Colon (tissue), 2 donors: ENCODE measurements at regions not wholly inside any gene's neighbourhood (a gene's known extent, or its start where the extent isn't known, plus 50 kb on each side); places are given as distances from the start of the nearest gene placed in this dataset.

ENCODE experiments used
- FAIRE-seq: peaks from 2 replicates; lab custom pipeline; 2012; peaks lifted over from hg19 to GRCh38; lab: Jason Lieb, UNC
- donor health status: control.
- donor health status: control.

- FAIRE-seq, result no peak
Observed at GRCh38 chr7:118022546-118022945, 149.3 kb upstream of the CTTNBP2 start.

GRCh38 chr7:118026791-118027190 lies 153.6 kb upstream of the CTTNBP2 start:
- FAIRE-seq, result no peak

GRCh38 chr7:118028226-118028625 lies 155.0 kb upstream of the CTTNBP2 start:
- no peak for FAIRE-seq

- FAIRE-seq, result no peak
Observed at GRCh38 chr7:118029826-118030422, 154.0 kb upstream of the LSM8 start.

GRCh38 chr7:118033273-118033672 lies 150.7 kb upstream of the LSM8 start:
- no peak for FAIRE-seq

GRCh38 chr7:118039963-118040489 lies 143.9 kb upstream of the LSM8 start:
- no peak for FAIRE-seq

- no peak for FAIRE-seq
Observed at GRCh38 chr7:118040562-118040961, 143.4 kb upstream of the LSM8 start.

- no peak for FAIRE-seq
Observed at GRCh38 chr7:118041251-118041878, 142.6 kb upstream of the LSM8 start.

GRCh38 chr7:118045629-118046028 lies 138.3 kb upstream of the LSM8 start:
- FAIRE-seq, result no peak

- no peak for FAIRE-seq
Observed at GRCh38 chr7:118046086-118046485, 137.9 kb upstream of the LSM8 start.

- FAIRE-seq, result no peak
Observed at GRCh38 chr7:118046801-118047200, 137.2 kb upstream of the LSM8 start.

GRCh38 chr7:118052336-118052735 lies 131.6 kb upstream of the LSM8 start:
- no peak for FAIRE-seq

- no peak for FAIRE-seq
Observed at GRCh38 chr7:118053353-118053752, 130.6 kb upstream of the LSM8 start.

- no peak for FAIRE-seq
Observed at GRCh38 chr7:118054529-118054928, 129.4 kb upstream of the LSM8 start.

GRCh38 chr7:118055647-118056046 lies 128.3 kb upstream of the LSM8 start:
- FAIRE-seq, result no peak

- no peak for FAIRE-seq
Observed at GRCh38 chr7:118057404-118057803, 126.6 kb upstream of the LSM8 start.

GRCh38 chr7:118059209-118059608 lies 124.8 kb upstream of the LSM8 start:
- no peak for FAIRE-seq

GRCh38 chr7:118060692-118061091 lies 123.3 kb upstream of the LSM8 start:
- no peak for FAIRE-seq

- no peak for FAIRE-seq
Observed at GRCh38 chr7:118061386-118061785, 122.6 kb upstream of the LSM8 start.

GRCh38 chr7:118072893-118073674 lies 110.9 kb upstream of the LSM8 start:
- FAIRE-seq, result no peak

GRCh38 chr7:118075936-118076335 lies 108.0 kb upstream of the LSM8 start:
- FAIRE-seq, result no peak

GRCh38 chr7:118076564-118076963 lies 107.4 kb upstream of the LSM8 start:
- FAIRE-seq, result no peak

- FAIRE-seq, result no peak
Observed at GRCh38 chr7:118078015-118078414, 105.9 kb upstream of the LSM8 start.
